Amygdala (tissue), 56 donors: ENCODE measurements at regions not wholly inside any gene's neighbourhood (a gene's known extent, or its start where the extent isn't known, plus 50 kb on each side); places are given as distances from the start of the nearest gene placed in this dataset.
A peak's percentile ranks its signal among the peaks of the same experiment; 100 is the strongest.
"Not testable (repeated sequence)": the region's sequence is repeated elsewhere in the genome, so short reads cannot be mapped to it uniquely, and the experiment has no call there.

Experiments
- DNase-seq, 56 donors: peaks; one replicate each; lab custom pipeline; 2025; lab: John Stamatoyannopoulos, UW

DNA sequence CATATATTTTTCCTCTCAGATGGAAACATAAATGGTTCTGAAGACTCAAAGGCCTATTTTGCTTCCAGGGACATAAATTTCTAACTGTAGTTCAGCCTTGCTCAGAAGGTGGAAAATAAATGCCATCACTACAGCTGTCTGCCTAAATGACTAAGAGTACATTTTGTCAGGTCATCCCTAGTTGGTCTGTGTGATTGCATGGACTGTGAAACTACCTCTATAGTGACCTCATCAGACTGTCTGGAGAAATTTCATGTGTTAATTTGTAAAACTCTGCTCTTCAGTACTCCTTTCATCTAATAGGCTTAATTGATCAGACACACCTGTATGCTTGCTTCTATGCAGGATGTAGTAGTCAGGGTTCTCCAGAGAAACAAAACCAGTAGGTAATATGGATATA lies 886.9 kb downstream of the AMY1C start:
- no peak for DNase-seq

DNA sequence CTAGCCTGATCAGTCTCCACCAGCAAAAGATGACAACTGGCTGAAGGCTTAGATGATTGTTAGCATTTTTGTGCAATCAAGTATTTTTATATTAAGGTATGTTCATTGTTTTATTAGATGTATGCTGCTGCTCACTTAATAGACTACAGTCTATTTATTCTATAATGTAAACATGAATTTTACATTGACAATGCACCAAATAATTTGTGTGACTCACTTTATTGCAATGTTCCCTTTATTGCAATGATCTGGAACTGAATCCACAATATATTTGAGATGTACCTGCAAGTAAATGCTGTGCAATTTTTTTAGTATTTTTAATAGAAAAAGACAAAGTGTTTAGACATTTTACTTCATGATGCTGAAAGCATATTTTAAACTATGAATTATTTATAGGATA lies 896.5 kb downstream of the AMY1C start:
- no peak for DNase-seq

DNA sequence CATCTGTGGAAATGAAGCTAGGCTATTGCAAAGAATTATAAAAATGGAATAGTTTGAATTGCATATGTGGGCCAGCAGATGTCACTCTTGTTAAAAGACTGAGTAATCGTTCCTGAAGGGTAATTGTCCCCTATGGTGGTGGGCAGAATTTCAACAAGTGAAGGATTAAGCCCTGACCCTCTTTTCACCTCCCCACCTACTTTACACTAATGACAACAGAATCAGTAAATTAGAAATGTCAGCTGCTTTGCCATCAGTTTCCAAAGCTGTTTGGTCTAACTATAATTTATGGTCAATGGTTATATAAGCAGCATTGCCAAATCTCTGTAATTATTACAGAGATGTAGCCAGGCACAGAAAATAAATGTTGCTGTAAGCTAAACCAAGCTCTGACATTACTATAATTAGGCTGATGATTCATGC lies 898.6 kb downstream of the AMY1C start:
- peak in 2 of 56 donors; percentile 2 to 14 for DNase-seq

DNA sequence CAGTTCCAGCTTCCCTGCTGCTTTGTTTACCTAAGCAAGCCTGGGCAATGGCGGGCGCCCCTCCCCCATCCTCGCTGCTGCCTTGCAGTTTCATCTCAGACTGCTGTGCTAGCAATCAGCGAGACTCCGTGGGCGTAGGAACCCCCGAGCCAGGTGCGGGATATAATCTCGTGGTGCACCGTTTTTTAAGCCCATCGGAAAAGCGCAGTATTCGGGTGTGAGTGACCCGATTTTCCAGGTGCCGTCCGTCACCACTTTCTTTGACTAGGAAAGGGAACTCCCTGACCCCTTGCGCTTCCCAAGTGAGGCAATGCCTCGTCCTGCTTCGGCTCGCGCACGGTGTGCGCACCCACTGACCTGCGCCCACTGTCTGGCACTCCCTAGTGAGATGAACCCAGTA lies 914.7 kb downstream of the AMY1C start:
- not testable (repeated sequence) for DNase-seq

DNA sequence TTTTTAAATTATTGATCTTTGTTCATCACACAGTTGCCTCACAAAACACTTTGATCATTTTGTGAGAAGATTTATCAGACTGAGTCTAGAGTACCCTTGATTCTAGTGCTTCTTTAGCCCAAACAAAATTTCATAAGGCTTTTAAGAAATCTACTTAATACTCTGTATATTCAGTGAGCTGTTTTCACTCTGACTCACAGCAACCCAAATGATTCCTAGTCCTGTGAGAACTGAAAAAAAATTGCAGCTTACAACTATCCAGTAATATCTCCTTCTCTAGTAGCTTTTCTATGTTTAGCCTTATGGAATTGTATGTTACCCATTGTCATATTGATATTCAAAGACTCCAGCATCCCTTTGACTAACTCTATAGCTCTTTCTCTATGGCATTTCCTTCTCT lies 915.6 kb downstream of the AMY1C start:
- DNase-seq = no peak

DNA sequence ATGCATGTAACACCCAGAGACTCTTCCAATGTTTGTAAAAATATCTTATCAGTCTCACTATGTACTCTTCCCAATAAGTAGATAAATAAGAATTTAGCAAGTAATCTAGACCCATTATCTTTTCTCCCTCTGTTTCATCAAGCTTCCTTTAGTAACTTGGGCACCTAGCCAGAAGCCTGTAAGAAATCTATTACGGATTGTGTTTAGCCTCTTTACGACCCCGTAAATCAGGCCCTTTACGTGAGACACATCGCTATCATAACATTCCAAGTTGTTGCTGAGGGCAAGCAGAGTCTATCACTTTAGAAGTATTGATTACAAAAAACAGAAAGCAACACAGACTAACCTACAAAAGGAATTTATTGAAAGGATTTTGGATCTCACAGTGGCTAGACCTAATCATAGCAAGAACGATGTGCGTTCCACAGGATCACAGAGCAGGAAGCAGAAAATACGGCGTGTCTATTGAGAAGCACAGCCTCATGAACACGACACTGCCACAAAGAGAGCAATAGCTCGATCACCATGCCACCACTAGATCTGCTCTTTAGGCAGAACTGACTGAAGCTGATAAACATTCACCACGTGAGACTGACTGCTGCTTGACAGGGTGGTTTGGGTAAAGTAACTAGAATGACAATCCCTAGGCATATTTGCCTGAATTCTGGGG lies 922.1 kb downstream of the AMY1C start:
- DNase-seq = no peak

DNA sequence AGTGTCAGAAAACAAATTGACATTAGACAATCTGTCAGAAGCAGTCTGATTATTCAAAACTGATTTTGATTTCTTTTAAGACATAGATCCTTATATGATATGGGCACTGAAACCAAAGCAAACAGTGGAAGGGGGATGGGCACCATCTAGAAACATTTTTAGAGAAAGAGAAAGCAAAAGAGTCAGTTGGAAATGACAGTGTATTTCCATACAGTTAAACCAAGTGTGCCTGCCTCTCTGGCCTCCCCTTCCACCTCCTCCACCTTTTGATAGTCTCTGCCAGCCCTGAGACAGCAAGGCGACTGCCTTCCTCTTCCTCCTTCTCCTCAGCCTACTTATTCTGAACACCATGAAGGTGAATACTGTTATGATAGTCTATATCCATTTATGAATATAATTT lies 949.7 kb downstream of the AMY1C start:
- no peak for DNase-seq

DNA sequence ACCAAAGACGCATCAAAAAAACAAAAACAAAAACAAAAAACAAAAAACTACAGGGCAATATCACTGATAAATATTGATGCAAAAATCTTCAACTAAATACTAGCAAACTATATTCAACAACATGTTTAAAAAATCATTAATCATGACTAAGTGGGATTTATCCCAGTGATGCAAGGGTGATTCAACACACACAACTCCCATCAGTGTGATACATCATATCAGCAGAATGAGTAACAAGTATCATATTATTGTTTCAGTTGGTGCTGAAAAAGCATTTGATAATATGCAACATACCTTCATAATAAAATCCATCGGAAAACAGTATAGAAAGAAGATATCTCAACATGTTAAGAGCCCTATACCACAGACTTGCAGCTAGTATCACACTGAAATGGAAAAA lies 953.0 kb downstream of the AMY1C start:
- no peak for DNase-seq

DNA sequence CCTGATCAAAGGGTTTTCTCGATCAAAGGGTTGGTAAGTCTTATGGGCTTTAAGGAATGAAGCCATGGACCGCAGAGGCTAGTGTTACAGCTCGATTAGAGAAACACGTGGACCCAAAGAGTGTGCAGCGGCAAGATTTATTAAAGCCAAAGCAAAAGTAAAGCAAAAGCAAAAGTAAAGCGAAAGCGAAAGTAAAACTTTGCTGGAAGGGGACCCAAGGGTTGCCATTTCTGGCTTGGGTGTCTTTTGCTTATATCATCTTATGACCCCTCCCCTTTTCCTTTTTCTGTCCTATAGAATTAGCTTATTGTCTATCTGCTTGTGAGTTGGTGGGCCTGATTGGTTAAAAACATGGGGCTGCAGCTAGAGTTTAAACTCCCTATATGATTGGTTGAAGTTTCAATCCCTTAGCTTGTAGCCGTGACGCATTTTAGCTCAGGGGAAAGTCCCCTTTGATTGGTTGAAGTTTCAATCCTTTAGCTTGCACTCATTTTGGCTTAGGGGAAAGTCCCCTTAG lies 957.0 kb downstream of the AMY1C start:
- DNase-seq = no peak

DNA sequence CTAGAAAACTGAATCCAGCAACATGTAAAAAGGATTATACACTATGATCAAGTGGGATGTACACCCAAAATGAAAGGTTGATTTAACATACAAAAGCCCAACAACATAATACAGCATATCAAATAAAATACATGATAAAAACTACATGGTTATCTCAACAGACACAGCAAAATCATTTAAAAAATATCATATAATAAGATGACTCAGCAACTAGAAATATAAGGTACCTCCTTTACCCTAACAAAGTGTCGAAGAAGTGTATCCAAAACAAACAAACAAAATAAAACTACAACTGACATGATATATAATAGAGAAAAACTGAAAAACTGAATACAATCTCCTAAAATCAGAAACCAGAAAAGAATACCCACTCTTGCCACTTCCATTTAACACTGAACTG lies 969.1 kb downstream of the AMY1C start:
- no peak for DNase-seq

DNA sequence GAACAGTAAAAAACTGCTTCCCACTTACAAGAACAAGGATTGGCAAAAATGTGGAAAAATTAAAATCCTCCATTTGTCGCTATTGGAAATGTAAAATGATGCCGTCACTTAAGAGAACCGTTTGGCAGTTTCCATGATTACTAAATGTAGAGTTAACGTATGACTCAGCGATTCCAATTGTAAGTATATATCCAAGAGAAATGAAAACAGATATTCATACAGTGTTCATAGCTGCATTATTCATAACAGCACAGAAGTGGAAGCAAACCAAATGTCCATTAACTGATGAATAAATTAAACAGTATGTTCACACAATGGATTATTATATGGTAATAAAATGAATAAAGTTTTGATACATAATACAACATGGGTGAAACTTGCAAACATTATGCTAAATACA lies 971.0 kb downstream of the AMY1C start:
- no peak for DNase-seq

DNA sequence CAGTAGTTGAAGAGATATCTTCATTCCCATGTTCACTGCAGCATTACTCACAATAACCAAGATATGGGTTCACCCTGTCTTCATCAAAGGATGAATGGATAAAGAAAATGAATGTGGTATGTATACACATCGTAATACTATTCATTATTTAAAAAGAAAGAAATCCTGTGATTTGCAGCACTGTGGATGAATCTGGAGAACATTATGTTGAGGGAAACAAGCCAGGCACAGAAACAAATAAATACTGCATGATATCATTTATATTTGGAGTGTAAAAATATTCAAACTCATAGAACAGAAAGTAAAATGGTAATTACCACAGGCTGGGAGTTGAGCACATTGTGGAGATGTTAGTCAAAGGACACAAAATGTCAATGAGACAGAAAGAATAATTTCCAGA lies 977.2 kb downstream of the AMY1C start:
- DNase-seq = no peak

DNA sequence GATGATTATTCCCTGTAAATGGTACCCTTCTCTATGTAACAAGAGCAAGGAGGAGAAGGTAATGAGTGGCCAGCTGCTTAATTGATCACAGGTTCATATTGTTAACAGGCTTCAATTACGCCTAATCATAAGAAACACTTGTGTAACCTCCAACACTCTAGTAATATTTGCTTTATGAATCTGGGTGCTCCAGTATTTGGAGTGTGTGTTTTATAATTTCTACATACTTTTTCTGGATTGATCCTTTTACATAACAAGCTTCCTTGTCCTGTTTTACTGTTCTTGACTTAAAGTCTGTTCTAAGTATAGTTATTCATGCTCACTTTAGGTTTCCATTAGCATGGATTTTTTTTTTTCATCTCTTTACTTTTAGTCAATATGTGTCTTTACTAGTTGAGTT lies 984.2 kb downstream of the AMY1C start:
- DNase-seq = no peak

DNA sequence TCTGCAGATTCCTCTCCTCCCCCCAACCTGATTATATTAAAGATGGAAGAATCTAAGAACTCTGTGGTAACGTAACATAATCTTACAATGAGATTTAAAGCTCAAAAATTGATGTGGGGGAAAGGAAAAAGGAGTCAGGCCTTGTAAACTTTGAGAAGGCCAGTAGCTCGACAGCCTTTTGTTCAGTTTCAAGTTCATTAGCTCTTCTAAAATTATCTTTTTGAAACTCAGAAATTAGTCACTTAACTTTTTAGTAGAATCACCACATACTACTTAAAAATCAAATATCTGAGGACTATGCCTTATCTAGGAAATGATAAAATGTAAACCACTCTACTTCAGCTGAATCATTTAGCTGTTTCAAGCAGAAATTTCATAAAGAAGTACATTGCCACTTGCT lies 996.2 kb downstream of the AMY1C start:
- DNase-seq = no peak

DNA sequence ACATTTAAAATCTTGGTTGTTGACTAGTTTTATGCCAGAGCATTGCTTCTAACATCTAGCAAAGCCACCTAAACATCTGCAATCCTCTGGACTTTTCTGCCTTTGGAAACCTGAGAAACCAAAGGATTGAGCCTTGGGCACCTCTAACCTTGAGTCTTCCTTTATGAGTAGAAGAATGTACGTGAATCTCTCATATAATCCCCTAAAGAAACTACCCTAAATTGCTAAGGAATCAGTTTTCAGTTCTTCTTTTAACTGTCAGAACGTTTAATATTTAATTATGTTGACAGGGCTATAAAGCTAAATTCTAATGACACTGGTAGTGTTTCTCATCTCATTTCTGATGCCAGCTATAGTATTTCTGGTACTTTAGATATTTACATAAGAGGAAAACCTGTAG lies 997.3 kb downstream of the AMY1C start:
- no peak for DNase-seq

DNA sequence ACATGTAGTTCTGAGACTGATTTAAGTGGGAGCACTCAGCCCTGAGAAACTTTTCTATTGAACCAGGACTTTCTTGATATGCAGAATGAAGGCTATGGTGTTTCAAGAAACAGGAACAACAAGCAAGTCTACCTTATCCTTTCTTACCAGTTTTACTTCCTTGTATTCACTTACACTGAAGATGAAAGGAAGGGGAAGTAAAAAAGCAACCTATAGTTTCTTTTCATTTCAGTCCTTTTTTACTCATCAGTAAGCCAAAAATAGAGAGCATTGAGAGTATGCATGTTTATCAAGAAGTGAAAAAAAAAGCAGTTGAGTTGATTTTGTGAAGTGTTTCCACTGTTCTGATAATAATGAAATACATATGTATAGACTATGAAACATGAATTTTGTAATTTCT lies 1010.3 kb downstream of the AMY1C start:
- no peak for DNase-seq

DNA sequence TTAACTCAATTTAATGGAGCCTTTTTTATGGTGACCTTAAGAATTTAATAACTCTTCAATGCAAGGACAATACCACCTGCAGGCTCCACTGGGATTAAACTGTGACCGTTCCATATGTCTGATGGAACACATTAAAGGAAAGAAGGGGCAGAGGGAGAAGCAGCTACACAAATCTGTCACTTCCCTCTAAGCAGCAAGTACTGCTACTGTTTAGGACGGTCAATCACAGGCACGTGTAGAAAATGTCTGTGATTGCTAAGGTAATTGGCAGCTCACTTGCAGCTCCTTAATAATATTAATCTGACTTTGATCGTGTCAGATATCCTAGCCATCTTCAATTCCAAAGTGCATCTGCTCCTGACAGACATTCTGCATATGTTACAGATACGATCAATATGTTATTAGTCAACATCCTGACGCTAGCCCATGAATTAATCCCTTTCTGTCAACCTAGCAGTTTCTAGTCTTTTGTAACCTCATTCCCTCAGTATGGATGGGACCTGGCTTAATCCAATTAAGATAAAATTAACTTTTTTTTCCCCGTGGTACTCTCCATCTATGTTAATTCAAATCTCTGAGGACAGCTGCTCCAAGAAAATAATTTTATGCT lies 1012.4 kb downstream of the AMY1C start:
- no peak for DNase-seq

DNA sequence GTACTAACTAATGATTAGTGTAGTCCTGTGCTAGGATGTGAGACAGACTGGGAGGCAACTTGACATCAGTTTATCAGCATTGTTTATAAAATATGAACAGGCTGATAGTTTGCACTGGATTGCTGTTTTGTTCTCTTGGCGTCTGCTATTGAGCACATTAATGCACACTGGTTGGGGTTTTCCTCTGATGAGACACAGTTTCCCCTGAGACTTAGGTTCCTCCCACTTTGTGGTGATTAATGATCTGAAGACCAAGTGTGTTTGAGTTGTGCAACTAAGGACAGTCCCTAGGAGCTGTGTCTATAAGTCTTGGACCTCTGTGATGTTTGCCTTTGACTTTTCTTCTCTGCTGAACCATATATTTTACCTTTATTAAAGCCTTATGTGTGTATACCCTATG lies 1015.4 kb downstream of the AMY1C start:
- DNase-seq = no peak

DNA sequence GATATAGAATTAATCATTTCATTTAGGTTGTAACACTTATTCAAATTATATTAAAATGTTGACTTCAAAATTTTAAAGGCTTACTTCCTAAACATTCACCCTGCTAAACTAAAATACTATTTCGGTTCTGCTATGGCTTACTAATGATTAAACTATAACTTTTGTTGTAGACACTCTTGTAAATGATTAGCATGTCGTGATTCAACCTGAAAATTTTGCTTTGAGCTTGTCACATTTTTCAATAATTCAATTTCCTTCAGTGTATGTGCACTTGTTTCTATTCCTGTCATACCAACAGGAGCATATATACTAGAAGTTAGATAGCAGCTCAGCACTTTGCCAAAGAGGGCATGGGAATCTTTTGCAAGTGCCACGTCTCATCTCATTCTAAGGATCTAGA lies 1018.8 kb downstream of the AMY1C start:
- DNase-seq = no peak

DNA sequence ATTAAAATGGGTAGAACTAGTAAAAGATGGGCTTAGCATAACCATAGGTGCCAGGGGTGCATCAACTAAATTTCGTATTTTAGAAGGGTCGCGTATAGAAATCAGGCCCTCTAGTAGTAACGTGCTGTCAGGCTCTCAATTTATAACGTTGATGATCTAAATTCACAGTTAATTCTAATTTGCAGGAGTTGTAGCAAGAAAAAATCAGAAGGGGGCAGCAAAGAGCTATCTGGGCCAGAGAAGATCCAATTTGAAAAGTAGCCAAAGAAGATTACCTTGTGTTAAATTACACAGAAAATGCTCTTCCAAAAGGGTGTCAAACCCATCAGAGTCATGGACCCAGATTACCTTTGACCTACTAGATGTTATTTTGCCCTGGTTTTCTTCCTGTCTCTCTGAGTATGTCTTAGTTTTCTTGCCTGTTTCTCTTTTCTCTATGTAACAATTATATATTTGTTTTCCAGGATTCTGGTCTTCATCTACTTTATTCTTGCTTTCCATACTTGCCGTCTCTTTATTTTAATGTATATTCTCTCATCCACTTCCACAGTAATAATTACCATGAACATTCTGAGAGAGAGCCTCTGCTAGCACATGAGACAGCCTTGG lies 1030.9 kb downstream of the AMY1C start:
- DNase-seq = peak in 3 of 56 donors; percentile 1 to 17 (median 9)

DNA sequence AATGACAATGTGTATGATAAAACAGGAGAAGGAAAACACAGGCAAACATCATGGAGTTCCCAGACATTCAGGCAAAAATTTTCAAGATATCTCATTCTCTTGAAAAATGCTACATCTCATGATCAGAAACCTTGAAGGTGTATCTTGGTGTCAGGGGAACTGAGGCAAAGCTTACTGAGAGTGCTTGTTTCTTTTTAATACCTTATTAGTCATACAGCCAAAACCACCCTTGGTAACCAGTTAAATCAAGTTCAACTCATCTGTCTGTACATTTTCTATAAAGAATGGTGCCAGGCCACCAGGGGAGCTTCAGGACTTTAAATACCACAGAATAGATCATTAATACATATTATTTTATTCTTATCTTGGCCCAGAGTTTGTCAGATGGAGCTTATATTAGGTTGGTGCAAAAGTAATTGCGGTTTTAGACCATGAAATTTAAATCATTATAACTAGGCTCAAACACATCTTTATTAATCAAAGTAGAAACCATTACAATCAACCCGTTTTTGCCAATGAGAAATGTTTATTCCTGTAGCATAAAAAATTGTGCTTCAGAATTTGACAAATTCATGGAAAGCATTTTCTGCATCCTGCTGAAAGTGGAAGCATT lies 1036.0 kb downstream of the AMY1C start:
- DNase-seq = no peak
